Activated CD8-positive, alpha-beta memory T cell treated with anti-CD3 and anti-CD28 coated beads for 1 hour (primary cell): ENCODE measurements at regions not wholly inside any gene's neighbourhood (a gene's known extent, or its start where the extent isn't known, plus 50 kb on each side); places are given as distances from the start of the nearest gene placed in this dataset.
"Not testable (repeated sequence)": the region's sequence is repeated elsewhere in the genome, so short reads cannot be mapped to it uniquely, and the experiment has no call there.

Source experiments
- DNase-seq, 2 donors: peaks; one replicate each; pipeline ENCODE4 v3.0.0-alpha.2; 2020; ENCODE audit warnings: low read depth in 1 of 2; ENCODE audit errors: extremely low read depth in 1 of 2

GRCh38 chr18:41899535-41899934 lies 55.5 kb upstream of the PIK3C3 start:
- no peak for DNase-seq

GRCh38 chr18:41893432-41893831 lies 61.6 kb upstream of the PIK3C3 start:
- no peak for DNase-seq

GRCh38 chr18:41887100-41887499 lies 67.9 kb upstream of the PIK3C3 start:
- no peak for DNase-seq

- DNase-seq: no peak
These were observed 68.8 kb upstream of the PIK3C3 start for GRCh38 chr18:41886126-41886807.

GRCh38 chr18:41881285-41881684 lies 73.7 kb upstream of the PIK3C3 start:
- no peak for DNase-seq

- DNase-seq: no peak
These were observed 75.8 kb upstream of the PIK3C3 start for GRCh38 chr18:41879256-41879655.

GRCh38 chr18:41875094-41875780 lies 79.8 kb upstream of the PIK3C3 start:
- no peak for DNase-seq

- no peak for DNase-seq
These were observed 81.3 kb upstream of the PIK3C3 start for GRCh38 chr18:41873730-41874129.

- no peak for DNase-seq
These were observed 82.8 kb upstream of the PIK3C3 start for GRCh38 chr18:41872206-41872605.

GRCh38 chr18:41871229-41872000 lies 83.6 kb upstream of the PIK3C3 start:
- no peak for DNase-seq

GRCh38 chr18:41870817-41871216 lies 84.2 kb upstream of the PIK3C3 start:
- DNase-seq: no peak

GRCh38 chr18:41870191-41870590 lies 84.8 kb upstream of the PIK3C3 start:
- no peak for DNase-seq

- not testable (repeated sequence) for DNase-seq
These were observed 89.2 kb upstream of the PIK3C3 start for GRCh38 chr18:41865796-41866195.

GRCh38 chr18:41864216-41864615 lies 90.8 kb upstream of the PIK3C3 start:
- no peak for DNase-seq

- DNase-seq: no peak
These were observed 92.1 kb upstream of the PIK3C3 start for GRCh38 chr18:41862921-41863320.

- no peak for DNase-seq
These were observed 94.0 kb upstream of the PIK3C3 start for GRCh38 chr18:41860987-41861386.

- DNase-seq: no peak
These were observed 96.1 kb upstream of the PIK3C3 start for GRCh38 chr18:41858761-41859555.

GRCh38 chr18:41853280-41853679 lies 101.8 kb upstream of the PIK3C3 start:
- DNase-seq: no peak

GRCh38 chr18:41850781-41851180 lies 104.3 kb upstream of the PIK3C3 start:
- DNase-seq: no peak

- DNase-seq: no peak
These were observed 105.4 kb upstream of the PIK3C3 start for GRCh38 chr18:41849632-41850031.

- no peak for DNase-seq
These were observed 109.5 kb upstream of the PIK3C3 start for GRCh38 chr18:41845563-41845962.
